ENCODE measurements at regions not wholly inside any gene's neighbourhood (a gene's known extent, or its start where the extent isn't known, plus 50 kb on each side); places are given as distances from the start of the nearest gene placed in this dataset.

DNA sequence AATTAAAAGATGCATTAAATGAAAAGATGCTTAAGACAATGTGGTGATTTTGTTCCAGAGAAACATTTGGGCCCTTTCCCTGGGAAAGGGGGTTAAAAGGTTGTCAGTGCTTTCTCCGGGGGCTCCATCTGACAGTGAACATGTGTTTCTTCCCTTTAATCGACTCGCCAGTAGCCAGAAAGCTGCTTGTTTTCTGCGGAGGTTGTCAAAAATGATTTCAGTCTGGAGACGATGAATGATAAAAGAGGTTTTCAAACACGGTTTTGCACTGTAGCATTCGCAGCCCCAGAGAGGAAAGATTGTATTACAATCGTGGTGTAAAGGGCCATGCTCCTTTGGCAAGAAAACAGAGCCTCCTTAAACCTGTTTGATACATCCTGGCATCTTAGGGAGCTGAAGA is 111.5 kb upstream of the MEIS1 start:
- TF ChIP-seq POLR2A (IDR thresholded peaks at IDR 0.05; ENCODE audit: insufficient read depth in 1 of 2, low read depth in 2 of 2, low read length in 2 of 2) = no peak
- TF ChIP-seq ZNF639 (CRISPR knock-in tag; conservative IDR thresholded peaks at IDR 0.05) = no peak
- TF ChIP-seq PAX8 (CRISPR knock-in tag; IDR thresholded peaks at IDR 0.05; ENCODE audit: borderline replicate concordance) = no peak
